CD4-positive, CD25-positive, alpha-beta regulatory T cell (primary cell): ENCODE measurements at regions not wholly inside any gene's neighbourhood (a gene's known extent, or its start where the extent isn't known, plus 50 kb on each side); places are given as distances from the start of the nearest gene placed in this dataset.

Experiments used
- ATAC-seq, 2 donors: fragments of 150-1000 bp; cut with Tn5 transposase; one replicate each; pipeline ENCODE4 v1.10.0; 2021; ENCODE audit warnings: low read depth in 2 of 2, moderate number of reproducible peaks in 2 of 2, moderate library complexity in 1 of 2
- DNase-seq, 3 donors: peaks; one replicate each; pipeline versions ENCODE4 v3.0.0 to v3.0.0-alpha.2; 2012 to 2022; ENCODE audit warnings: mixed read lengths in 1 of 3
- H3K27ac ChIP-seq: one replicate; pipeline ENCODE4 v1.7.0; 2013; ENCODE audit warnings: mild to moderate bottlenecking, low read length; ENCODE audit not compliant: insufficient read depth, poor library complexity, severe bottlenecking
- H3K27me3 ChIP-seq: one replicate; pipeline ENCODE4 v1.7.0; 2013; ENCODE audit warnings: low read length; ENCODE audit not compliant: control insufficient read depth, insufficient read depth
- H3K36me3 ChIP-seq: one replicate; pipeline ENCODE4 v1.7.0; 2013; ENCODE audit warnings: mild to moderate bottlenecking, low read length, moderate library complexity; ENCODE audit not compliant: control insufficient read depth, insufficient read depth
- H3K4me1 ChIP-seq: 2 replicates; pipeline ENCODE4 v1.7.0; 2013; ENCODE audit warnings: mild to moderate bottlenecking, low read length; ENCODE audit not compliant: insufficient read depth, control insufficient read depth, poor library complexity, severe bottlenecking
- H3K4me3 ChIP-seq: one replicate; pipeline ENCODE4 v1.7.0; 2013; ENCODE audit warnings: low read depth, mild to moderate bottlenecking, low read length, moderate library complexity
- H3K9me3 ChIP-seq, 2 experiments: 1 replicate in 1 of 2; 2 replicates in 1 of 2; pipeline ENCODE4 v1.7.0; 2013; ENCODE audit warnings: low read length in 2 of 2, mild to moderate bottlenecking in 1 of 2, moderate library complexity in 1 of 2; ENCODE audit not compliant: control insufficient read depth in 2 of 2
- H3K27ac Mint-ChIP-seq, 3 donors: one replicate each; pipeline ENCODE4 v1.8.0; 2020 to 2022; ENCODE audit warnings: mild to moderate bottlenecking in 3 of 3, mixed read lengths in 3 of 3, moderate library complexity in 2 of 3
- H3K27me3 Mint-ChIP-seq: one replicate; pipeline ENCODE4 v1.8.0; 2022; ENCODE audit warnings: mild to moderate bottlenecking, mixed read lengths
- H3K36me3 Mint-ChIP-seq: one replicate; pipeline ENCODE4 v1.8.0; 2020; ENCODE audit warnings: mixed read lengths
- H3K4me1 Mint-ChIP-seq, 4 donors: one replicate each; pipeline ENCODE4 v1.8.0; 2020 to 2022; ENCODE audit warnings: mixed read lengths in 4 of 4, mild to moderate bottlenecking in 1 of 4
- H3K4me3 Mint-ChIP-seq, 4 donors: one replicate each; pipeline ENCODE4 v1.8.0; 2020 to 2022; ENCODE audit warnings: mild to moderate bottlenecking in 4 of 4, mixed read lengths in 4 of 4, moderate library complexity in 3 of 4
- H3K9me3 Mint-ChIP-seq, 7 donors: one replicate each; pipeline ENCODE4 v1.8.0; 2020 to 2022; ENCODE audit warnings: mixed read lengths in 7 of 7, mild to moderate bottlenecking in 3 of 7, moderate library complexity in 2 of 7

GRCh38 chr13:44024167-44024845 lies 144.6 kb downstream of the LACC1 start:
- no peak for DNase-seq

DNA sequence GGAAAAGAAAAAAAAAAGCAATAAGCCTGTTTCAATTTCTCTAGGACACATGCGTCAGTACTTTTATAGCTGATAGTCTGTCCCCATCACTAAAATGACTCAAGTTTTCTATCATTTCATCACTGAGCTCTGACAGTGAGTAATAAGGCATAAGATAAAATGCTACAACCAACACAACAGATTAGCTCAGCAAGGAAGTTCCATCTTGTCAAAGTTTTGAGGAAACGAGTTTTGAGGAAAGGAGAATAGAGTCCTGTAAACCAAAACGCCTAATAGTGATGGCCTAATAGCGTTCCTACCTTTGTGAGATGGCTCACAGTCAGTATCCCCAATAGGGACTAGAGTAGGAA lies 145.1 kb downstream of the LACC1 start:
- Histone ChIP-seq H3K9me3 (no peaks in the 10 kb centered on the region), H3K36me3 (no peaks in the 10 kb centered on the region), H3K27ac (no peak overlapping the region), H3K4me1 (no peaks in the 10 kb centered on the region), H3K4me3 (no peak overlapping the region), H3K27me3 (peaks cover 12% of the 10 kb centered on the region)
- no peaks in the 10 kb centered on the region for H3K9me3 Mint-ChIP-seq
- no peak for ATAC-seq
- H3K4me1 Mint-ChIP-seq, result no peaks in the 10 kb centered on the region
- no peak overlapping the region for H3K27ac Mint-ChIP-seq
- no peak for DNase-seq
- peaks cover 21% of the 10 kb centered on the region for H3K27me3 Mint-ChIP-seq
- H3K36me3 Mint-ChIP-seq, result no peaks in the 10 kb centered on the region
- H3K4me3 Mint-ChIP-seq, result no peak overlapping the region

More at GRCh38 chr13:44024167-44024845, 144.6 kb downstream of the LACC1 start:
- H3K36me3 ChIP-seq, result no peaks in the 10 kb centered on the region
- H3K27ac ChIP-seq, result no peak overlapping the region
- Mint-ChIP-seq H3K9me3 (no peaks in the 10 kb centered on the region), H3K4me3 (no peak overlapping the region), H3K4me1 (no peaks in the 10 kb centered on the region), H3K27ac (no peak overlapping the region), H3K27me3 (peaks cover 16% of the 10 kb centered on the region), H3K36me3 (no peaks in the 10 kb centered on the region)
- no peaks in the 10 kb centered on the region for H3K4me1 ChIP-seq
- peaks cover 12% of the 10 kb centered on the region for H3K27me3 ChIP-seq
- no peaks in the 10 kb centered on the region for H3K9me3 ChIP-seq
- H3K4me3 ChIP-seq, result no peak overlapping the region
- ATAC-seq, result no peak

DNA sequence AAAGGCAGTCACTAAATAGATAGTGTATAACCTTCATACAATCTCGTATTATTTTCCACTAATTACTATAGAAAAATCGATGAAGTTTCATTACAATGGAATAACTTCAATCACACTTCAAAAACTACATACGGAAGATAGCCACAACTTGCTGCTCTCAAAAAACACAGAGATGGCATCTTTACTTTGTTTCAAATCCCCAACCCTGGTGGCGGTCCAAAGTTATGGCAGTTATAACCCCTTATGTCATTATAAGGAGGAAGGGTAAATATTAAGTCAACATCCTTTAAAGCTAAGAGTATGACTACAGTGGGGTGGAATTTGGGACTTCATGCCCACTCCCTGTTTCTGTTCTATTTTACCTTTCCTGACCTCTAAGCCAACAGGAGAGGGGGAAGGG lies 146.5 kb downstream of the LACC1 start:
- peaks cover 12% of the 10 kb centered on the region for H3K27me3 ChIP-seq
- DNase-seq (no peak), ATAC-seq (no peak)
- peaks cover 21% of the 10 kb centered on the region for H3K27me3 Mint-ChIP-seq
- no peak overlapping the region for H3K4me3 Mint-ChIP-seq
- H3K9me3 ChIP-seq, result no peaks in the 10 kb centered on the region
- H3K27ac ChIP-seq, result no peak overlapping the region
- H3K36me3 Mint-ChIP-seq, result no peaks in the 10 kb centered on the region
- no peaks in the 10 kb centered on the region for H3K36me3 ChIP-seq
- no peak overlapping the region for H3K27ac Mint-ChIP-seq
- no peaks in the 10 kb centered on the region for H3K9me3 Mint-ChIP-seq
- no peaks in the 10 kb centered on the region for H3K4me1 Mint-ChIP-seq
- H3K4me1 ChIP-seq, result no peaks in the 10 kb centered on the region
- no peak overlapping the region for H3K4me3 ChIP-seq

- ATAC-seq (no peak), DNase-seq (no peak)
- Histone ChIP-seq H3K36me3 (no peaks in the 10 kb centered on the region), H3K4me1 (no peaks in the 10 kb centered on the region), H3K27me3 (peaks cover 5% of the 10 kb centered on the region), H3K4me3 (no peak overlapping the region), H3K9me3 (no peaks in the 10 kb centered on the region), H3K27ac (no peak overlapping the region)
- no peaks in the 10 kb centered on the region for H3K36me3 Mint-ChIP-seq
- peaks cover 0 to 4% (median 0%) of the 10 kb centered on the region in 4 donors for H3K4me1 Mint-ChIP-seq
- no peak overlapping the region for H3K27ac Mint-ChIP-seq
- no peaks in the 10 kb centered on the region for H3K9me3 Mint-ChIP-seq
- peaks cover 25% of the 10 kb centered on the region for H3K27me3 Mint-ChIP-seq
- H3K4me3 Mint-ChIP-seq, result no peak overlapping the region
These were observed 149.0 kb downstream of the LACC1 start for GRCh38 chr13:44028734-44029133.

- Histone ChIP-seq H3K27me3 (peaks cover 2% of the 10 kb centered on the region), H3K27ac (no peak overlapping the region), H3K4me3 (no peak overlapping the region), H3K4me1 (no peaks in the 10 kb centered on the region), H3K9me3 (no peaks in the 10 kb centered on the region), H3K36me3 (no peaks in the 10 kb centered on the region)
- peaks cover 0 to 5% (median 0%) of the 10 kb centered on the region in 7 donors for H3K9me3 Mint-ChIP-seq
- DNase-seq (no peak), ATAC-seq (no peak)
- no peak overlapping the region for H3K27ac Mint-ChIP-seq
- H3K4me1 Mint-ChIP-seq, result peaks cover 0 to 4% (median 0%) of the 10 kb centered on the region in 4 donors
- no peaks in the 10 kb centered on the region for H3K36me3 Mint-ChIP-seq
- peaks cover 20% of the 10 kb centered on the region for H3K27me3 Mint-ChIP-seq
- H3K4me3 Mint-ChIP-seq, result no peak overlapping the region
These were observed 150.9 kb downstream of the LACC1 start for GRCh38 chr13:44030615-44031014.

- no peak for ATAC-seq
- peaks cover 17% of the 10 kb centered on the region for H3K27me3 Mint-ChIP-seq
- H3K4me1 ChIP-seq, result no peaks in the 10 kb centered on the region
These were observed 151.9 kb downstream of the LACC1 start for GRCh38 chr13:44031555-44031954.

DNA sequence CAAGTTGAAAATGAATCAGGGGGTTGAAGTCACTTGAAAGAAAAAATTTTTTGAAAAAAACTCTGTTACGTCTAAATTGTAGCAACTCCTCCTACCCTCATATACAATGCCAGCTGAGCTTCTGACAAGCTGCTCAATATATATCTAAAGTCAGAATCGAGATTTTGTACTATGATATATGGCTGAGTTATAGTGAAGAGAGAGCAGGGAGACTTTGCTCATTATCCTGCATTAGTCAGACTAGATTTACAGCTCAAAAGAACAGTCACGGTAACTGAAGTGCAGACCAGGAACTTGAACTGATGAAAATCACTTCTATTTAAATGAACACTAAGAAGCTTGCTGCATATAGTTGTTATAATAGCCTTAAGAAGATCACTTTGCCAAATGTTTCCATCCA lies 153.1 kb downstream of the LACC1 start:
- H3K36me3 Mint-ChIP-seq, result no peaks in the 10 kb centered on the region
- DNase-seq (no peak), ATAC-seq (no peak)
- peaks cover 12% of the 10 kb centered on the region for H3K27me3 Mint-ChIP-seq
- no peak overlapping the region for H3K4me3 Mint-ChIP-seq
- H3K9me3 Mint-ChIP-seq, result peaks cover 0 to 7% (median 0%) of the 10 kb centered on the region in 7 donors
- Histone ChIP-seq H3K27me3 (peaks cover 2% of the 10 kb centered on the region), H3K4me3 (no peak overlapping the region), H3K36me3 (no peaks in the 10 kb centered on the region), H3K9me3 (no peaks in the 10 kb centered on the region), H3K27ac (no peak overlapping the region), H3K4me1 (no peaks in the 10 kb centered on the region)
- peaks cover 0 to 4% (median 0%) of the 10 kb centered on the region in 4 donors for H3K4me1 Mint-ChIP-seq
- H3K27ac Mint-ChIP-seq, result no peak overlapping the region

More at GRCh38 chr13:44031555-44031954, 151.9 kb downstream of the LACC1 start:
- Histone ChIP-seq H3K27me3 (peaks cover 2% of the 10 kb centered on the region), H3K9me3 (no peaks in the 10 kb centered on the region), H3K4me3 (no peak overlapping the region), H3K27ac (no peak overlapping the region), H3K36me3 (no peaks in the 10 kb centered on the region)
- Mint-ChIP-seq H3K9me3 (peaks cover 0 to 7% (median 0%) of the 10 kb centered on the region in 7 donors), H3K4me3 (no peak overlapping the region), H3K4me1 (peaks cover 0 to 4% (median 0%) of the 10 kb centered on the region in 4 donors), H3K36me3 (no peaks in the 10 kb centered on the region), H3K27ac (no peak overlapping the region)
- DNase-seq, result no peak

DNA sequence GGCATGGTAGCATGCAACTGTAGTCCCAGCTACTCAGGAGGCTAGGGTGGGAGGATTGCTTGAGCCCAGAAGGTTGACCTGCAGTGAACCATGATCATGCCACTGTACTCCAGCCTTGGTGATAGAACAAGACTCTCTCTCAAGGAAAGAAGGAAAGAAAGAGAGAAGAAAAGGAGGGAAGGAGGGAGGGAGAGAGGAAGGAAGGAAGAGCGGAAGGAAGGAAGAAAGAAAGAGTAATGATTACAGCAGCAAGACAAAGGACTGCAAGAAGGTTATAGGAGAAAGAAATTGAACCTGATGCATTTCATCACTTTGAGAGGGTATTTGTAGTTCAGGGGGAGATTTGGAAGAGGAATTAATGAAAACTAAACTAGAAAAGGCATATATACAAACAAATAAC lies 155.7 kb downstream of the LACC1 start:
- Mint-ChIP-seq H3K27me3 (peaks cover 4% of the 10 kb centered on the region), H3K4me3 (no peak overlapping the region), H3K4me1 (peaks cover 0 to 4% (median 0%) of the 10 kb centered on the region in 4 donors), H3K27ac (no peak overlapping the region), H3K36me3 (no peaks in the 10 kb centered on the region), H3K9me3 (peaks cover 0 to 7% (median 0%) of the 10 kb centered on the region in 7 donors)
- DNase-seq (no peak), ATAC-seq (no peak)
- H3K9me3 ChIP-seq, result no peaks in the 10 kb centered on the region
- H3K27ac ChIP-seq, result no peak overlapping the region
- H3K36me3 ChIP-seq, result no peaks in the 10 kb centered on the region
- H3K4me1 ChIP-seq, result no peaks in the 10 kb centered on the region
- no peak overlapping the region for H3K4me3 ChIP-seq
- H3K27me3 ChIP-seq, result no peaks in the 10 kb centered on the region
